ENCODE measurements at regions not wholly inside any gene's neighbourhood (a gene's known extent, or its start where the extent isn't known, plus 50 kb on each side); places are given as distances from the start of the nearest gene placed in this dataset.
"Not testable (repeated sequence)": the region's sequence is repeated elsewhere in the genome, so short reads cannot be mapped to it uniquely, and the experiment has no call there.

DNA sequence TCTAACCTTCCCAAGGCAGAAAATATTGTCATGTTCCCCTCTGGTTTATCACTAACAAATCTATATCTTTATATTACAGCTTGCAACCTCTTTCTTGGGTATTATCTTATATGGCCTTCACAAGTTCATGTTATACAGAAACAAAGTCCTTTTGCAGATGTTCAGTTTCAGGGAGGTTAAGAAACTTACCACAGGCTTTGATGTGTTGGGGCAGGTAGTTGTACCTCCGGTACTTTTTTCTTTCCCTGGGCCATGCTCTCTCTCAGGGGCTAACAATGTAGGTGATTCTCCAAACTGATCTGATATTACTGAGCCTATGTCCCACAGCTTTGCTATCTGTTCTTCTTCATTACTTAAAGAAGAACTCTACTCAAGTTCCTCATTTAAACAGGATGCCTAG is 548.9 kb upstream of the SYT4 start:
- ATAC-seq = no peak
- no peak for DNase-seq
- intact Hi-C loops (cut with DNase I) = loop anchor here in 1 of 2 donors (10.0 kb wide), 1 partner anchor 51 kb away; no protein-coding TSS in a partner anchor

DNA sequence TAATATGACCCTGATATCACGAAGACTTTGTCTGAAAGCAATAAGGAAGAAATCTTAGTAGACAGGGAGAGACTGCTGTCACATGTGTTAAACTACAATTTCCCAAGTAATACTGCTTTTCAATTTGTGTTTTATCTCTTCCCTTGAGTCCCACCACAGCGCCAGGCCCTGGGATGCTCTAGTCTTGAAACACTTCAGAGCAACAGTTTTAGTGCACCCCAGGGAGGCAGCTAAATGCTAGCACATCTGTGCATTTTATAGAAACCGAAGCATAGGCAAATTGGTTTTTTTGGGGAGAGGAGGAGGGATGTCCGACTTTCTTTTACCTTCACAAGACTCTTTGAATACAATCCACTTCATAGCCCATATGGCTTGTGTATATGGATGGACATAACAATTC is 550.0 kb upstream of the SYT4 start:
- no peak for ATAC-seq
- DNase-seq = no peak
- intact Hi-C loops (cut with DNase I) = loop anchor here in 1 of 2 donors (10.0 kb wide), 1 partner anchor 53 kb away; no protein-coding TSS in a partner anchor

DNA sequence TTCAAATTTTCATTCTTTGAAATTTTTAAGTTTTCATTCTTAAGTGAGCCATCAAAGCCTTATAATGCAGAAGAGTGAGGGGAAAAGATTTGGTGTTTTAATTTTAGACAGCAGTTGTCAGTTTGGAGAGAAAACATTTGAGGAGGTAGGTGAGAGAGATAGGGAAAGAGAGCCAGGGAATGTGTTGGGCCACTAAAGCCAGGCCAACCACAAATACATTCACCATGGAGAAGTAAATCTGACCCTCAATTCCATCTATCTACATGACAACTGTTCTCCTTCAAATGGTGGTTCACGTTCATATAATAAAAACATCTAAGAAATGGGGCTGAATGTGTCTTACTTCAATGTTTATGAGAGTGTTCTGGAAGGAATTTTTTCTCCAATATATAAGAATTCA is 553.0 kb upstream of the SYT4 start:
- intact Hi-C loops (cut with DNase I) = no loop called here
- DNase-seq = no peak
- ATAC-seq = no peak

DNA sequence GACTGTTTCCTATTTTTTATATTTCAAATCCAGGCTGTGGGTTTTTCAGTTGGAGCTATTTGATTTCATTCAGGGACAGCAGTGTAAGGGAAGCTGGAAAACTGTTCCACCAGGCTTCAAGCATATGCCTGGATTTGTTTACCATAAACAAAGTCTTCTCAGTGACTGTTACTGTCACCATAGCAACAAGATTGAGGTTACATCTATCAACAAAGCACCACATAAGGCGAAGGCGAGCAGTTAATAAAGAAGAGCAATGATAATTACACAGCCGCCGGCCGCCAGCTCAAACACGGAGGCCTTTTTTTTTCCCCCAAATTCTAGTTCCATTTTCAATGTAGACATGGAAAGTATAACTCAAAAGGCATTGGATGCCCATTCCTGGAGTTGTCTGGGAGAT is 553.7 kb upstream of the SYT4 start:
- no peak for DNase-seq
- intact Hi-C loops (cut with DNase I) = no loop called here
- peak in 1 of 2 donors; percentile 30 for ATAC-seq

DNA sequence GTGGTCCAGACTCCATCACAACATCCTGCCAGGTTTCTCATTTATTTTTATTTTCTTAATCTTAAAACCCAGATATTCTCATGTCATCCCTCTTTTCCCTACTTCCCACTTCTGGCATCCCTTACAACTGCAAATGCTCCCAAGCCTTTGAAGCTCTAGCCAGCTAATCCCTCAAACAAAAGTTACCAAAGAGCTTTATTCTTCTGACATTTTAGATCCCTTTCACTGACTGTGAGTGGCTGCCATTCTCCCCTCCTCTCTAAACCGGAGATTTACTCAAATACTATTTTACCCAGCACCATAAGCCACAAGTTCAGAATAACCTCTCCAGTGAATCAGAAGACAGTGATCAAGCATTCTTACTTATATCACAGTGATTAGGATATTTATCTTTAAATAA is 569.0 kb upstream of the SYT4 start:
- DNase-seq = no peak
- no peak for ATAC-seq
- intact Hi-C loops (cut with DNase I) = no loop called here

DNA sequence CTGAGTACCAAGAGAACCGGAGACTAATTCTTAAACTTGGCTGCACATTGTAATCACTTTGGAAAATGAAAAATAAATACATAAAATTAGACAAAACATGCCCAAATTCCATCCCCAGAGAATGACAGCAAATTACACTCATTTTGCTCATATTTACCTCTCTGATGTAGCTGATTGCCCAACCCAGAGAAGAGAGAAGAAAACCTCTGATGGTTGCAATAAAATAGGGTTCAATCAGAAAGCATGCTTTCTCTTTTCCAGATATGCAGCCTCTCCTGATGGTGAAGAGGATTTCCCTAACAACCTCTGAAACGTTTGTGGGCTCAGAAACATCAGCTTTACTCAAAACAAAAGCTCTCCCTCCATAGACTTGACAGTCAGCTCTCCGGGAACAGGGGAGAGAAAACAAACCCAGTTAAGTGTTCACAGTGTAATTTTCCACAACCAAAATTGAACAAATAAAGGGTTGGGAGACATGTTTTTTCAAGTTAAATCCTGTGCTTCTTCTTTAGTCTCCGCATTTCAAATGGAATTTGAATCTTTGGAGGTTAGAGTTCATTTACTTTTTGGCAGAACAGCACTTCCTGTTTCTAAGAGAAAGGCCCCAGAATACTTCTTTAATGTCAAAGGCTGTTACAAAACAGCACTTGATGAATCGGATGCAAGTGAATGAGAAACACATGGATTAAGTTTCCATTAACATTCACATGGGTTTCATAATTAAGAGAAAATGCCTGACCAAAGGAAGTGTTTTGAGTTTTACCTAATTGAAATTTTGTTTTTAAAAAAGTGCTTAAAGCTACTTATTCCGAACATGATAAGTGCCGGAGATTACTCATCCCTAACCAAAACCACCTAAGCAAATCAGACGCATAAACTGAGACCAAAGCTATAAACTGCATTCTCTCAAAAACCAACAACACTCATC is 570.1 kb upstream of the SYT4 start:
- ATAC-seq = peak in 1 of 2 donors; percentile 19
- DNase-seq = no peak
- intact Hi-C loops (cut with DNase I) = no loop called here

DNA sequence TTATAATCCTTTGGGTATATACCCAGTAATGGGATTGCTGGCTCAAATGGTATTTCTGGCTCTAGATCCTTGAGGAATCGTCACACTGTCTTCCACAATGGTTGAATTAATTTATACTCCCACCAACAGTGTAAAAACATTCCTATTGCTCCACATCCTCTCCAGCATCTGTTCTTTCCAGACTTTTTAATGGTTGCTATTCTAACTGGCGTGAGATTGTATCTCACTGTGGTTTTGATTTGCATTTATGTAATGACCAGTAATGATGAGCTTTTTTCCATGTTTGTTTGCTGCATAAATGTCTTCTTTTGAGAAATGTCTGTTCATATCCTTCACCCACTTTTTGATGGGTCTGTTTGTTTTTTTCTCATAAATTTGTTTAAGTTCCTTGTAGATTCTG is 572.5 kb upstream of the SYT4 start:
- intact Hi-C loops (cut with DNase I); ATAC-seq; DNase-seq: not testable (repeated sequence)

DNA sequence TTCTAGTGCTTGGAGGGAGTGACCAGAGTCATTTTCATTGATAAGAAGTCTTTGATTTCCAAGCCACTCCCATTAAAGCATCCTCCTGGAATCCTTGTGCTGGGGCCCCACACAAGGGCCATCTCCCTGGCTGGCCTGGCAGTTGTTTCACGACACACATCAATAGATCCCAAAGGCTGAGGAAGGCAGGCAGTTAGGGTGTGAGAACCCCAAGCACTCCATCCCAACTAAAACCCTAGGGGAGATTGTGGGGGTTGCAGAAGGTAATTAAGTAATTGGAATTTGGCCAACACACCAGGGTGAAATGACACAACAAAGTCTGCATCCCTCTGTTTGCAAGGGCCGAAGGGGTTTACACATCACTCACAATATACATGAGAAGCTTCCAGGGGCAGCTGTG is 578.1 kb upstream of the SYT4 start:
- DNase-seq (no peak), ATAC-seq (no peak)
- intact Hi-C loops (cut with DNase I) = no loop called here

DNA sequence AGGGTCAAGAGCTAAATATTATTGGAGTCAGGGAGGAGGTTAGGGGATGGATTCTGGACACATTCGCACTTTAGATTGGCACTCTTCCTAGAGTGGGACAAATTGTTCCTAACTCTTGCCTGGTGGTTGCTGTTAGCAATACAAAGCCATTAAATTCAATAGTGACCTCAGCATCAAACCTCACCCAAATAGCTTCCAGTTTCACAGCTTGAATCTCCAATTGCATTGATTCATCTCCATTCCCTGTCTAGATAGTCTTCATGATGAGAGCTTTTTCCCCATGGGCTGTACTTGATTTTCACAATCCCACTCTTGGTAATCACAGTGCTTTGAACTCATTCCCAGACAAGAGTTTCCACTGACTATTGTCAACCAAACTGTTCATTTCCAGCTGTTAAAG is 585.9 kb upstream of the SYT4 start:
- no peak for DNase-seq
- peak; percentile 56 to 74 for ATAC-seq
- intact Hi-C loops (cut with DNase I) = no loop called here

DNA sequence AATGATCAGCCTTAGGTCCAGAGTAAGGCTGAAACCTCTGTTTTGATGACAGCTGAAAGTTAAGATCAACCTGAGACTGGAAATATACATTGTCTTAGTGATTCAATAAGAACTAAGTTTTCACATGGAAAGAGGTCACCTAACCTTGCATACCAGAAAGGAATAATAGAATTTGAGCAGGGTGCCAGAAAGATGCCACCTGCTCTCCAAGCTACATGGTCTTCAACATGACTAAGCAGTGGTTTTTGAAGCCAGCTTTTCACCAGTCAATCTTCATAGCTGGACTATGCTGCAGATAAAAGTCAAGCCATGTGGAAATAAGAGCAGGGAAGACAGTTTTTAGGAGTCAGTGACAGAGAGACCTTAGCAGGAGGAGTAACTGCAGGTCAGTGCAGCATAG is 589.4 kb upstream of the SYT4 start:
- intact Hi-C loops (cut with DNase I) = no loop called here
- DNase-seq (no peak), ATAC-seq (no peak)

DNA sequence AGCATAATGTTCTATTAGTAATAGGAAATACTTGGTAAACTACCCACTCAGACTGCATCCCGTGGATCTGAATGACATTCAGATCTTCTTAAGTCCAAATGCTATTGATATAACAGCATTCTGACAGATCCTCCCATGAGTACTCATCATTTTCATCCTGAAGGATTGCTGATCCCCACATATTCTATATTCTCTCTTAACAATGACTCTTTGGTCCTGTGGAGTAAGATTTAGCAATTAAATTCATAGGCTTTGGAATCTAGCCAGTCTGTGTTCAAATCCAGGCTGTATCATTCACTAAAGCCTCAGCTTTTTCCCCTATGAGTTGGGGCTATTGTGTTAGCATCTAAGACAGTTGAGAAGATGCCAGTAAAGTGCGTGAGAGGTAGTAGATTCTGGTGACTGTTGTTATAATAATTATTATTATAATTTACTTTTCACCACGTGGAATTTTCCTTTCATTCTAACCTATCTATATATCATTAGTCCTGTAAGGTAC is 591.3 kb upstream of the SYT4 start:
- DNase-seq (no peak), ATAC-seq (no peak)
- intact Hi-C loops (cut with DNase I) = no loop called here

DNA sequence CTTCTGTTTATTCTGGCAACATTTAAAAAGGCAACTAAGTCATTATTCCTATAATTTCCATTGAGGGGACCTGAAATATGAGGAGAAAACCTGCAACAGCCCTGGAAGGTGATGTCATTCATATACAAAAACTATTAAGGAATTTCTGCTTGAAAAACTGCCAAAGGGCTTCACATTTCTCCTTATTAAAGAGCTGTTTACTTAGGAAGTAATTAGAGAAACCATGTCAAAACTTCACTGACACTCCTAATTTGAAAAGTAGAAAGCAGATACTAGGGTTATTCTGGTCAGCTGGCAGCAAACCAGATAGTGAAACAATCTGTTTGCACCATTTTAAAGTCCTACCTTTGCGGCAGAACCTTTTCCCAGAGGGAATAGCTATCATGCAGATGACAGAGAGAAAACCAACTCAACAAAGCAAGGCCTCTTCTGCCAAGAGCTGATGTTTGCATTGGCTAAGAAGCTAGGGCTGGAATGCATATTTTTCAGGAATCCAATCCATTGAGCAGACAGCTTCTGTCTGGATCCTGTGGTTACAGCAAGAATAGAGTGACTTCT is 592.2 kb upstream of the SYT4 start:
- intact Hi-C loops (cut with DNase I) = no loop called here

DNA sequence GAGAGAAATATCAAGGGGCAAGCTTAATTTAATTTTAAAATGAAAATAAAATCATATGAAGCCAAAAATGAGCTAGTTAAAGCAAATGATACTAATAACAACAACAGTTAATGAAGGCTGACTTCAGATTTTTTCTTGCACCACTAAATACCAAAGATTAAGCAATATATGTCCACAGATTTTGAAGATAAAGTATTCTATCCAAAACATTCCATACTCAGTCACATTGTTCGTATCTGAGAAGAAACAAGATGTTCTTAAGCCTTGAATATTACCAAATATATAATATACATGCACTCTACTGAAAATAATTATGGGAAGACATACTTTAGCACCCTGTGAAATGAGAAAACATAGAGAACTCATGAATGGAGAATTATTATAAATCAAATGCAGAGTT is 593.3 kb upstream of the SYT4 start:
- ATAC-seq (no peak), DNase-seq (no peak)
- intact Hi-C loops (cut with DNase I) = no loop called here

More for the DNA sequence above, 592.2 kb upstream of the SYT4 start:
- ATAC-seq = peak in 1 of 2 donors; percentile 64
- DNase-seq = no peak

DNA sequence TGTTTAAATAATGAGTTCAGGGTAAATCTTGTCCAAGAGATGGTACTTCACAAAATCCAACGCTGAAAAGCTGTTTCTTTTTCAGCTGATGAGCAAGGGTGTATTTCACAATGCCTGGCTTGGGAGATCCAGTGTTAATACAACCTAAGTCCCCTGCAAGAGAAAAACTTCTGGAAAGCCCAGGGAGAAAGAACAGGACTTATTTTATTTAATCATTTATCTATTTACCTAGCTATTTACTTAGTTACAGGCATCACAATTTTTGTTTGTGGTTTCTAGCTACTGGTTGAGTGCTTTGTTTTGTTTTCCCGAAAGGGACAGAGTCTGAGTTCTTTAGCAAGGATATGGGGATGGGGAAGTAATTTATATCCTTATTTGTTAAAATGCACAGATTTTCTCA is 598.2 kb upstream of the SYT4 start:
- DNase-seq = no peak
- ATAC-seq = no peak
- intact Hi-C loops (cut with DNase I) = no loop called here

DNA sequence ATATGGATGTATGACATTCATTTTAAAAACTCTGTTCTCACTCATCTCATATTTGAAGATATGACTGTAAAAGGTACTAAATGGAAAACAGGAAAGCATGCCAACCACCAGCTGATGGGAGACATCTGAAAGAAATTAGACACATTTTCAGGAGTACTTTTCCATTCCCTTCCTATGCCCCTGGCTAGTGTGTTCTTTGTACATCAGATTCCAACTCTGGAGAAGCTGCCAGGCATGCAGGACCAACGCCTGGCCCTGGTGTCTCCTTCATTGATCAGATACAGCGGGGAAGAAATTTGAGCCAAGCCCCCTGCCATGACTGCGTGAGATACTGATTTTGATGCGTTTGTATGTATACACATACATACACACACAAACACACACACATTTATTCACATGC is 599.0 kb upstream of the SYT4 start:
- no peak for DNase-seq
- ATAC-seq = no peak
- intact Hi-C loops (cut with DNase I) = no loop called here

DNA sequence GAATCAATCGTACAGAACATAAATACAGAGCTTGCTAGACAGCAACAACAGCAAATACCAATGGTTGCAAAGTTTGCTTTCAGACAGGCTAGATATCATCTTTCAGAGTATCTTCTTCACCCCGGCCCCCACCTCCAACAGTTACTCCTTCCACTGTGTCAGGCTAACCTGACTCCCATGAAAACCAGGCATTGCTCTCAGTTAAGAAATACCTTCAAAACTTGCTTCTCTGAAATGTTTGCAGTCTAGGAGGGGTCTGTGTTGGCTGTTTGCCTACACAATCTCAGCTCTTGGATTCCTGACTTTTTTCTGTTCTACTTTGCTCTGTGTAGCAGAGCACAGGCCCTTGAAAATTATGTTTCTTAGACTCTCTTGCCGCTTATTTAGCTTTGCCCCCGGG is 599.5 kb upstream of the SYT4 start:
- intact Hi-C loops (cut with DNase I) = no loop called here
- no peak for ATAC-seq
- DNase-seq = no peak

DNA sequence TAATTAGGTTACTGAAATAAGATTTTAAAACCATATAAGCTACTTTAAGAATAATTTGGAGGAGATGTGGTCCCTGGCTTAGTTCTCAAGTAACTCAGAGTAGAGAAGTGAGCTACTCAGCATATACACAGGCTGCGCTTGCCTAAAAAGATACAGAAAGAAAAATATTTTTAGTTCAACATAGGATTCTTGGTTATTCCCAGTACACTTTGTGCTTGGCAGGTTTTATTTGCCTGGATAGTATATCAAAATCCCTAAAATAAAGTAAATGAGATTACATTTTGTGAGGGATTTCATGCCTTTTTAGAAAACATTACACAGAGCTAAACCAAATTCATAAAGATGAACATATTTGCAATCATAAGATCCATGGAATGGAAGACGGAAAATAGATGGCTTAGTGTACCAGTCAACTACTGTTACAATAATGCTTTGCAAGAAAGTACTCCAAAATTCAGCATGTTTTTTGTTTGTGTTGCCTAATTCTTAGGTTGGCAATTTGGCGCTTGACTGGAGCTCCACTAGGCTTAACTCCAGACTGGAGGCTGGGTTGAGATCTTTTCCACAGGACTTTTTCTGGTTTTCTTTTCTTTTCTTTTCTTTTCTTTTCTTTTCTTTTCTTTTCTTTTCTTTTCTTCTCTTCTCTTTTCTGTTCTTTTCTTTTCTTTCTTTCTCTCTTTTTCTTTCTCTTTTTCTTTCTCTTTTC is 600.5 kb upstream of the SYT4 start:
- intact Hi-C loops (cut with DNase I) = no loop called here
- DNase-seq (no peak), ATAC-seq (no peak)

DNA sequence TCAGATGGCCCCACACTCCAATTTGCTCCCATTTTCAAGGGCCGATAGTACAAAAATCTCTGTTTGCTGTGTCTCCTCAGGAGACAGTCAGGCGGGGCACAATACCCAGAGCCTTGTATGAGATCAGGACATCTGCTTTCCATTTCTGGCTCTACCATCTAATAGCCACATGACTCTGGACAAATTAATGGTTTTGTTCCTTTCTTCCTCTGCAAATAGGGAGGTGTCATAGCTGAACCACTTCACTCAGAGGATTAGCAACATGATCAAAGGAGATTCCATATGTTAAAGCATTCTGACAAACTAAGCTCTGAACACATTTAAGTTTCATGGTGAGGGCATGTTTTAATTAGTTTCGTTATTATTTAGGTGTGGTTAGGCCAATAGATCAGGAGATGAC is 602.1 kb upstream of the SYT4 start:
- DNase-seq (no peak), ATAC-seq (no peak)
- intact Hi-C loops (cut with DNase I) = no loop called here

DNA sequence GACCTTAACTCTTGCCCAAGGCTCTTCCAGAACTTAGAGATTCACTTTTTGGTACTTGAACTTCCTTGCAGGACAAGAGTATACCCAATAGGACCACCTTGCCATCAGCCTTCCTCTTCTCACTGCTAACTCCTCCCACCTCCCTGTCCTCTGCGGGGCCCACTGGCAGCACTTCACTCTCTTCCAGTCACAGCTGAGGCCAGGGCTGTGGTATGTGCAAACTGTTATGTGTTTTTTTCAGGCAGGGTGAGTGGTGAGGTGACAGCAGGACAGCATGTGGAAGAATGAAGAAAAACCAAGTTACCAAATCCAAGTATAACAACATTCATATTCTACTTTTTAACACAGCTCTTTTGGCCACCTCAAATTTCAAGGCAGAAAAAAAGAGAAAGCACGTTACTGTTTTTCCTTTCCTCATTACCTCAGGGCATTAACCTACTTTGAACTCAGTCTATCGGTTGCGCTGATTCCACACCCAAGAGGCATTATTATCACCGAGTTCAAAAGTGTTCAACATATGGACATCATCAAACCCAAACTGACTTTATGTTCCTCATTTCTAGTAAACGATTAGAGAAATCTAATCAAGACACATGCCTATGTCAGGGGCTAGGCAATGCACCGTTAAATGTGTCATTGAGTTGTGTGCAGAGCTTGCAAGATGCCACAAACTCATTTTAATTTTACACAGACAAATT is 605.2 kb upstream of the SYT4 start:
- ATAC-seq (peak; percentile 76 to 87), DNase-seq (peak; percentile 23)
- intact Hi-C loops (cut with DNase I) = no loop called here

DNA sequence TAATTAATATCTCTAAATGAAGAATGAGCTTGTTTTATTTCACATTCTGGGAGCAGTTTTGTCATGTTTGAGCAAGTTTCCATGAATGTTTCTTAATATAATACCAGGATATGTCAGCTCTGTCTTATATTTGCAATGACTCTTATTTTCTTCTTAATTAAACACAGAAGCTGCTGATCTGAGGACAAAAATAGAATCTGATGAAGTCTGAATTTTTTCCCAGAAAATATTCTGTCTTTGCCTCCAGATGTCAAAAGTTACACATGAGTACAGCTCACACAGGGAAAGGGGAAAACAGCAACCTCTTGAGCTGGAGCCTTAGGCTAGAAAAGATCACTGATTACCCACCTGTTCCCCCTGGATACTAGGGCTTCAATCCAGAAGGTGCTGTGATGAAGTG is 606.6 kb upstream of the SYT4 start:
- no peak for DNase-seq
- ATAC-seq = no peak
- intact Hi-C loops (cut with DNase I) = no loop called here
